Keratinocyte (primary cell): ENCODE measurements at regions not wholly inside any gene's neighbourhood (a gene's known extent, or its start where the extent isn't known, plus 50 kb on each side); places are given as distances from the start of the nearest gene placed in this dataset.

Source experiments
- DNase-seq: peaks from one replicate; pipeline ENCODE4 v3.0.0-alpha.2; 2011; ENCODE audit warnings: low read depth, missing footprints, low spot score
- FAIRE-seq: peaks from 2 replicates; lab custom pipeline; 2011; peaks lifted over from hg19 to GRCh38; lab: Jason Lieb, UNC
- H2AFZ ChIP-seq: 2 replicates; pipeline ENCODE4 v1.6.0; 2012; ENCODE audit warnings: low read length, control low read depth, inconsistent platforms; ENCODE audit not compliant: control insufficient read depth
- H3K27ac ChIP-seq: 2 replicates; pipeline ENCODE4 v1.5.1; 2011; ENCODE audit warnings: low read length; ENCODE audit not compliant: control insufficient read depth, insufficient read depth
- H3K27me3 ChIP-seq: 3 replicates; pipeline ENCODE4 v1.6.0; 2011; ENCODE audit warnings: low read length; ENCODE audit not compliant: control insufficient read depth, insufficient read depth; ENCODE audit errors: extremely low read depth
- H3K36me3 ChIP-seq, 2 experiments: 2 replicates in 1 of 2; 3 replicates in 1 of 2; pipeline ENCODE4 v1.5.1; 2011; ENCODE audit warnings: low read length in 2 of 2, mild to moderate bottlenecking in 1 of 2; ENCODE audit not compliant: control insufficient read depth in 2 of 2, insufficient read depth in 2 of 2; ENCODE audit errors: extremely low read depth in 1 of 2
- H3K4me1 ChIP-seq: 3 replicates; pipeline ENCODE4 v1.5.1; 2011; ENCODE audit warnings: low read length; ENCODE audit not compliant: control insufficient read depth, insufficient read depth; ENCODE audit errors: extremely low read depth
- H3K4me2 ChIP-seq: 3 replicates; pipeline ENCODE4 v1.6.0; 2011; ENCODE audit warnings: low read depth, low read length; ENCODE audit not compliant: control insufficient read depth, insufficient read depth; ENCODE audit errors: extremely low read depth
- H3K4me3 ChIP-seq, 3 experiments: fragments of 200-600 bp in 1 of 3; sonication (generic) in 1 of 3; 2 replicates in 2 of 3; 3 replicates in 1 of 3; pipeline ENCODE4 v1.5.1; 2011 to 2016; ENCODE audit warnings: low read length in 3 of 3, mild to moderate bottlenecking in 3 of 3, control low read depth in 2 of 3, inconsistent platforms in 1 of 3, low read depth in 1 of 3, mixed read lengths in 1 of 3, mixed run types in 1 of 3, moderate library complexity in 1 of 3; ENCODE audit not compliant: control insufficient read depth in 2 of 3, insufficient read depth in 2 of 3; ENCODE audit errors: extremely low read depth in 1 of 3
- H3K79me2 ChIP-seq: 2 replicates; pipeline ENCODE4 v1.6.0; 2012; ENCODE audit warnings: low read length; ENCODE audit not compliant: control insufficient read depth, insufficient read depth
- H3K9ac ChIP-seq: 3 replicates; pipeline ENCODE4 v1.6.0; 2011; ENCODE audit warnings: low read length; ENCODE audit not compliant: control insufficient read depth, insufficient read depth; ENCODE audit errors: extremely low read depth
- H3K9me1 ChIP-seq: 3 replicates; pipeline ENCODE4 v1.6.0; 2011; ENCODE audit warnings: low read length; ENCODE audit not compliant: control insufficient read depth, insufficient read depth; ENCODE audit errors: extremely low read depth
- H3K9me3 ChIP-seq: 2 replicates; pipeline ENCODE4 v1.5.1; 2012; ENCODE audit warnings: low read depth, low read length; ENCODE audit not compliant: control insufficient read depth
- H4K20me1 ChIP-seq: 3 replicates; pipeline ENCODE4 v1.6.0; 2011; ENCODE audit warnings: low read length; ENCODE audit not compliant: control insufficient read depth, insufficient read depth; ENCODE audit errors: extremely low read depth
- CTCF ChIP-seq, 3 experiments: IDR thresholded peaks in 1 of 3; conservative IDR thresholded peaks in 1 of 3; optimal IDR thresholded peaks in 1 of 3; 2 replicates in 2 of 3; 3 replicates in 1 of 3; pipeline versions ENCODE3 to v1.5.1; 2011; ENCODE audit warnings: low read length in 3 of 3, mild to moderate bottlenecking in 3 of 3, moderate library complexity in 2 of 3, control low read depth in 1 of 3, inconsistent platforms in 1 of 3; ENCODE audit not compliant: insufficient read depth in 2 of 3; ENCODE audit errors: extremely low read depth in 1 of 3
- EZH2 ChIP-seq: IDR thresholded peaks from one replicate; pipeline ENCODE4 v1.6.1; 2012; ENCODE audit warnings: inconsistent platforms, mild to moderate bottlenecking, low read length, moderate library complexity
- dilution Hi-C: fragments of 300-500 bp; cut with MboI; formaldehyde crosslinking; loops from one replicate; pipeline ENCODE4 v1.7.0; 2020; ENCODE audit warnings: low sequenced_read_pairs; ENCODE audit not compliant: extremely low pct_ligation_motif_present

GRCh38 chr4:156534205-156534604, 437.4 kb downstream of the PDGFC start:
- Histone ChIP-seq H3K79me2 (no peaks in the 10 kb centered on the region), H3K4me3 (no peak overlapping the region), H3K27ac (no peak overlapping the region), H4K20me1 (no peaks in the 10 kb centered on the region), H3K36me3 (no peaks in the 10 kb centered on the region), H2AFZ (no peak overlapping the region), H3K9ac (no peak overlapping the region), H3K4me1 (peaks cover 31% of the 10 kb centered on the region), H3K4me2 (no peak overlapping the region), H3K27me3 (no peaks in the 10 kb centered on the region), H3K9me1 (no peaks in the 10 kb centered on the region), H3K9me3 (no peaks in the 10 kb centered on the region)
- no peak for FAIRE-seq
- dilution Hi-C loops: no loop called here
- DNase-seq: no peak
- no peak for TF ChIP-seq CTCF (optimal IDR thresholded peaks at IDR 0.05 in 1 of 3, IDR thresholded peaks at IDR 0.05 in 1 of 3, conservative IDR thresholded peaks at IDR 0.05 in 1 of 3; ENCODE audit: extremely low read depth in 1 of 3, insufficient read depth in 2 of 3, low read length in 3 of 3)
- no peak for TF ChIP-seq EZH2

GRCh38 chr4:156528216-156528615, 443.4 kb downstream of the PDGFC start:
- no peaks in the 10 kb centered on the region for H4K20me1 ChIP-seq
- DNase-seq (no peak), FAIRE-seq (no peak)
- H3K4me3 ChIP-seq: no peak overlapping the region
- H3K27me3 ChIP-seq: no peaks in the 10 kb centered on the region
- H3K36me3 ChIP-seq: no peaks in the 10 kb centered on the region
- H2AFZ ChIP-seq: no peak overlapping the region
- no peaks in the 10 kb centered on the region for H3K79me2 ChIP-seq
- no peaks in the 10 kb centered on the region for H3K4me1 ChIP-seq
- no peaks in the 10 kb centered on the region for H3K9me3 ChIP-seq
- no peak for TF ChIP-seq CTCF (optimal IDR thresholded peaks at IDR 0.05 in 1 of 3, IDR thresholded peaks at IDR 0.05 in 1 of 3, conservative IDR thresholded peaks at IDR 0.05 in 1 of 3; ENCODE audit: extremely low read depth in 1 of 3, insufficient read depth in 2 of 3, low read length in 3 of 3)
- TF ChIP-seq EZH2: no peak
- H3K9ac ChIP-seq: no peak overlapping the region
- dilution Hi-C loops: no loop called here
- H3K4me2 ChIP-seq: no peak overlapping the region
- H3K27ac ChIP-seq: no peak overlapping the region
- H3K9me1 ChIP-seq: no peaks in the 10 kb centered on the region
